ENCODE measurements at regions not wholly inside any gene's neighbourhood (a gene's known extent, or its start where the extent isn't known, plus 50 kb on each side); places are given as distances from the start of the nearest gene placed in this dataset.
"Not testable (repeated sequence)": the region's sequence is repeated elsewhere in the genome, so short reads cannot be mapped to it uniquely, and the experiment has no call there.

DNA sequence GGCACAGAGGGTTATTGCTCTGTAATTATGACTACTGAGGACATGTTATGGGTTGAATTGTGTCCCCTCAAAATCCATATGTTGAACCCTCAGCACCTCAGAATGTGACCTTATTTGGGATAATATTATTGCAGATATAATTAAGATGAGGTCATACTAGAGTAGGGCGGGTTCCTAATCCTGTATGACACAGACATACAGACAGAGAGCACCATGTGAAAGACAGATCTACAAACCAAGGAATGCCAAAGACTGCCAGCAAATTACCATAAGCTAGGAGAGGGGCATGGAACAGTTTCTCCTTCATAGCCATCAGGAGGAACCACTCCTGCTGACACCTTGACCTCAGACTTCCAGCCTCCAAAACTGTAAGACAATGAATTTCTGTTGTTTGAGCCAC lies 115.2 kb upstream of the OTUD4 start:
- DNase-seq, result peak; percentile 47

- no peak for DNase-seq
Measured at GRCh38 chr4:145295122-145295521, 114.7 kb upstream of the OTUD4 start.

GRCh38 chr4:145293658-145294057 lies 113.3 kb upstream of the OTUD4 start:
- peak; percentile 60 for DNase-seq

DNA sequence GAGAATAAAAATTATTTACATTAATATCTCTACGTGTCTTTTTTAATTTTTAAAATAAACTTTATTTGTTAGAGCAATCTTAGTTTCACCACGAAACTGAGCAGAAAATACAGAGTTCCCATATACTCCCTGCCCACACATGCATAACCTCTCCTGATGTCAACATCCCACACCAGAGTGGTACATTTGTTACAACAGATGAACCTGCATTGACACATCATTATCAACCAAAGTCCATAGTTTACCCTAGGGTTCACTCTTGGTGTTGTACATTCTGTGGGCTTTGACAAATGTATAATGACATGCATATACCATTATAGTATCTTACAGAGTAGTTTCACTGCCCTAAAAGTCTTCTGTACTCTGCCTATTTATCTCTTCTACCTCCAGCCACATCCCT lies 110.6 kb upstream of the OTUD4 start:
- no peak for DNase-seq

GRCh38 chr4:145289403-145290076 lies 109.2 kb upstream of the OTUD4 start:
- peak; percentile 70 for DNase-seq

DNA sequence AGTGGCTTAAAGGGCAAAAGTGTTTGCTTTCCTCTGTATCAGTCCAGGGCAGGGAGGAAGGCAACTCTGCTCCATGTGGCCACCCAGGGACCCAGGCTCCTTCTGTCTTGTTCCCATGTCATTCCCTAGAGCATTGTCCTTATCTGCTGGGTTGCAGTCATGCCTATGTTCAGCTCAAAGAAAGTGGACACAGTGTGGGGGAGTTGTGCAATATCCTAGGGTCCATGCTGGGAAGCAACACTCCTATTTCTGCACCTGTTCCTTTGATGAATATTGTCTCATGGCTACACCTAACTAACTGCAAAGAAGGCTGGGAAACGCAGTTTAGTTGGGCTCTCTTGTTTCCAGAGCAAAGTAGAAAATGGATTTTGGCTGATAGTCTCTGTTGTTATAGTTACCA lies 107.0 kb upstream of the OTUD4 start:
- no peak for DNase-seq

DNA sequence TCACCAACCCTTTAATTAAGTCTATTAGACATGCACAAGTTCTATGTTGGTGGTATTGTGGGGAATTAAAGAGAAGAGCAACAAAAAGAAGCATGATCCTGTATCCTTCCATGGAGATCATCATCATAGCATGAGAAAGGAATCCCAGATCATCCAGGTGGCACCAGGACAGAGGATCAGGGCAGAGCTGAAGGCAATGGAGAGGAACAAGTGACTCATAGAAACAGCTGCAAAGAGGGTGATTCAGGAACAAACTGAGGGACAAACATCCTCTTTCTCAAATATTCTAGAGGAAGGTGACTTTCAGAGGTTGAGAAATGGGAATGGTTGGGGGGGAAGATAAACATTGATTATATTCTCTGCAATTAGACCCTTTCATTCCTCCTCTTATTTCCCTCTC lies 105.5 kb upstream of the OTUD4 start:
- peak; percentile 23 for DNase-seq

- DNase-seq, result peak; percentile 56
Measured at GRCh38 chr4:145283909-145284308, 103.5 kb upstream of the OTUD4 start.

DNA sequence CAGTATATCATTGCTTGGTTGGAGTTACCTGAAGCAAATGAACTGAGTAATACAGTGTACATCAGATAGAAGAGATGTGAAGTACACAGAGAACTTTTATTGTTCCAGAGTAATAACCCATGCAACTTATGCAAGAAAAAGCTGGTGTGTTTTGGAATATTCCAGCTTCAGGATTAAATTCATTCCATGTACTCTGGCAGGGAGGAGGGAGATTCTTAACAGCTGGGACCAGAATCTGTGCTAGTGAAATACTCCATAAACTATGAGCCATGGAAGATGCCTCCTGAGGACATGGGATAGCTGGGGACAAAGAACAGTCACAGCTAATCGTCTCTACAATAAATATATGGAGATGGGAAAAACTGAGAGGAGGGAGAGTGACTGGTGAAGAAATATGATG lies 101.6 kb upstream of the OTUD4 start:
- DNase-seq, result no peak

GRCh38 chr4:145281224-145281623 lies 100.8 kb upstream of the OTUD4 start:
- no peak for DNase-seq

DNA sequence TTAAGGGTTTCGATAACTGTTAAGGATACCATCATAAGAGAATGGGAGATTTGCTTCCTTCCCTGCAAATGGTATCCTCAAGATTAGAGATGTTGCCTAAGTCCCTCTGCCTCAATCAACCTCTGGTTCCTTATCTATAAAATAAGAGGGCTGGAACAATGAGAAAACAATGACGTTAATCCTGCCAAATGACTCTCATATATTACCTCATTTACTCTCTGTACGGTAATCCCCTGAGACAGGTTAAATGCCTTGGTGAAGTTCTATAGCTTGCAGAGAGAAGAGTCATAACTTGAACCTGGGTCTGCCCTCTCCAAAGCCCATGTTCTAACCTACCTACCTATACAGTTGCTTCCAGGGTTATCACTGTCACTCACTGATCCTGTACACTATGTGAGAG lies 100.2 kb upstream of the OTUD4 start:
- DNase-seq, result no peak

- peak; percentile 81 for DNase-seq
Measured at GRCh38 chr4:145279122-145279960, 99.0 kb upstream of the OTUD4 start.

DNA sequence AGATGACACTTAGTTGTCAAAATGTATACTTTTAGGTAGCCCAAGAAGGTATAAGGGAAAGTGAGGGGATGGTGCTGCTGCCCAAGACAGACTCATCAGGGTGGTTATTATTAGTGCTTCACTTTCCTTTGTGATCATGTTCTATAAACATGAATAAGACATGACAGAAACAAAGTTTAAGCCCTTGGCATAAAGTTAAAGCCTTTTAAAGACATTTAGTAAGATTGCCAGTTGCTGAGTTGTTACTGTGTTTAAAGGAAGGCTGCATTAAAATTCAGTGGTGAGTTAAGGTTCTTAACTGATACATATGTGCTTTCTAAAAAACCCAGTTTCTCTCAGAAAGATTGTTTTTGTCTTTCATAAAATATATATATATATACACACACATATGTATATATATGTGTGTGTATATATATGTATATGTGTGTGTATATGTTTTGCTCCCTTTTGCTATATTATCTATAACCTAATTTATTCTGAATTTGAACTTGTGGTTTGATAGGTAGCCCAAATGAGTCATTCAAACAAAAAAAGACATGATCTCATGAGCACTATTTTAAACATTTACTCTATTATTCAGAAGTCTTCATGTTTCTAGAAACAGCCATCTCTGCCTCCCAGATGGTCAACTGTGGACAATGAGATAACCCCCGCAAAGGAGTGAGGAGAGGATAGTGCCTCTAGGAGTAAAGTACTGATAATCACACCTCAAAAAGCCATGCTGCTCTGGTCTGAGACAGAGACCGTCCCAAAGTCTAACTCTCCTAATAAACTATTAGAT lies 98.1 kb upstream of the OTUD4 start:
- peak; percentile 60 for DNase-seq

- DNase-seq, result no peak
Measured at GRCh38 chr4:145277011-145277410, 96.6 kb upstream of the OTUD4 start.

GRCh38 chr4:145276050-145276449 lies 95.7 kb upstream of the OTUD4 start:
- DNase-seq, result no peak

DNA sequence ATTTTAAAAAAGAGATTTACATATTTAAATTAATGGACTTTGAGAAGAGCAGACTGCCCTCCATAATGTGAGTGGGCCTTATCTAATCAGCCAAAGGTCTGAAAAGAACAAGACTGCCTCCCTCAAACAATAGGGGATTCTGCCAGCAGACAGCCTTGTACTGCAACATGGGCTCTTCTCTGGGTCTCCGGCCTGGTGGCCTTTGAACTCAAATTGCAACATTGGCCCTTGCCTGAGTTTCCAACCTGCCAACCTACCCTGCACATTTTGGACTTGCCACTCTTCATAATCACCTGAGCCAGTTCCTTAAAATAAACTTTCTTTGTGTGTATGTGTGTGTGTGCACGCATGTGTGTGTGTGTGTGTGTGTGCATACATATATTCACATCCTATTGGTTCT lies 90.8 kb upstream of the OTUD4 start:
- DNase-seq, result no peak

GRCh38 chr4:145266881-145267280 lies 86.5 kb upstream of the OTUD4 start:
- no peak for DNase-seq

- DNase-seq, result no peak
Measured at GRCh38 chr4:145260091-145260490, 79.7 kb upstream of the OTUD4 start.

DNA sequence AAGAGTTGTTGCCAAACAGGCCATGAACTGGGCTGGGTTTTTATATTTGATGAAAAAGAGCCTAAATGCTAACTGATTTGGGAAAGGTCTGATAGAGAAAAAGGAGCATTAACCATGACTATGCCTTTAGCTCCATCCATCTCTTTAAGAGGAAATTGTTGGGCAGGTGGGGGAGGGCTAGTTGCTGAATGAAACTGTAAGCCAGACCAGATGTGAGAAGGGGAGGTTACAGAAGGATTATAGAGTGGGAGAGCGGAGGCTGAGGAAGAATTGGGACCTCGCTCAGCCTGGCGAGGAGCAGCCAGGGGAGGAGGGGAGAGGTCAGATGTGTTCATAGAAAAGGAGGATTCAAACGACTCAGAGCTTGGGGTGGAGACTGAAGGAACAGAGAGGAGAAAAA lies 74.9 kb upstream of the OTUD4 start:
- DNase-seq, result not testable (repeated sequence)

DNA sequence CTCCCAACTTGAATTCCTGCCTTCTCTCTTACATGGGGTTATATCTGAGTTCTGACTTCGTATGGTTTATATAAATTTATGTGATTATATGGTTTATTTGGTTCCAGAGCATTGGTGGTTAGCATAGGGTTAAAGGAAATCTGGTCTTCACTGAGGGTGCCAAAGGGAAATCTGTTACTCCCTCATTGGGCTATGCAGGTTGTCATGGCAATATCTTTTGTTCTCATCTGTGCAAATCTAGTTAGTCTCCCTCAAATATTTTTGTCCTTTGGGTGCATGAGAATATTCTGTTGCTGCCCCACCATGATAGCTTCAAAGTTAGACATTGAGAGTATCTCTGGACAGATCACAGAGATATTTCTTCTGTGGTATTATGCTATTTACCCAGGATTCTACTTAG lies 71.8 kb upstream of the OTUD4 start:
- no peak for DNase-seq

DNA sequence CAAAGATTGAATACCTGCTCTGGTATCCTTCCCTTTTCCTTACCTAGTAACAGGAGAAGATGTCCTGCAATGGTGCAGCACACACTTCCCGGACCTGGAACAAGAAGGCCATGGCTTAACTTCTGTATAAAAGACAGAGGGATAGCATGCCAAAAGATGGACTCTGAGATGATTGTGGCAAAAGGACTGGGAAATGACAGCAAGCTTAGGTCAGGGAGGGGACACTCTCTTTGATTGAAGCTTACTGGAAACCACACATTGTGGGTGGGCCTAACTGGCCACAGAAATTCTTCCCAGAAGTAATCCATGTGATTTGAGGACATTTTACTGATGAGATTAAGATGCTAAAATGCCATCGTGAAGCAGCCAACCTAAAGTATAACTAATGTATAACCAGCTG lies 71.0 kb upstream of the OTUD4 start:
- no peak for DNase-seq

DNA sequence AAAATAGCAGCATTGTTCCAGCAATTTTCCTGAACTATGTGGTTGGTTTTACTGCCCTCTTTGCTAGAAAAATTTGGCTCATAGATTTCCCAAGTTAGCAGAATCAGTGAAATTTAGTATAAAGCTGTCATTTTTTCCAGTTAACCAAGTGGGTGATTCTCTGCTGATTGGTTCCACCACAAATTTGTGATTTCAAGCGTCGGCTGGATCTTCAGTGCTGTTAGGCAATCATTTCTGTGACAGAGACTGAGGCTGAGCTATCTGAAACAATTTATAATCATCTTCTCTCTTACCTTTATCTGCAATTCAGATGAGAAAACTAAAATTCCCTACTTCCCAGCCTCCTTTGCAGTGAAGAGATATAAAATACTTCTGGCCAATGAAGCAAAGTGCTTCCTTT lies 68.6 kb upstream of the OTUD4 start:
- no peak for DNase-seq

- no peak for DNase-seq
Measured at GRCh38 chr4:145248502-145248901, 68.1 kb upstream of the OTUD4 start.
